Gastroesophageal sphincter (tissue), 3 donors: ENCODE measurements at regions not wholly inside any gene's neighbourhood (a gene's known extent, or its start where the extent isn't known, plus 50 kb on each side); places are given as distances from the start of the nearest gene placed in this dataset.
"Not testable (repeated sequence)": the region's sequence is repeated elsewhere in the genome, so short reads cannot be mapped to it uniquely, and the experiment has no call there.

Experiments
- CTCF ChIP-seq, 4 experiments: fragments of 200-600 bp in 2 of 4; fragments of 450-650 bp in 2 of 4; sonication (generic) in 1 of 4; IDR thresholded peaks; one replicate each; pipeline ENCODE4 v1.5.1; 2017 to 2019; ENCODE audit warnings: antibody characterized with exemption in 4 of 4, mild to moderate bottlenecking in 2 of 4, moderate library complexity in 2 of 4
- POLR2A ChIP-seq, 2 donors: fragments of 450-650 bp; IDR thresholded peaks; one replicate each; pipeline ENCODE4 v1.6.1; 2017; ENCODE audit warnings: antibody characterized with exemption in 2 of 2, mild to moderate bottlenecking in 2 of 2, moderate library complexity in 1 of 2

DNA sequence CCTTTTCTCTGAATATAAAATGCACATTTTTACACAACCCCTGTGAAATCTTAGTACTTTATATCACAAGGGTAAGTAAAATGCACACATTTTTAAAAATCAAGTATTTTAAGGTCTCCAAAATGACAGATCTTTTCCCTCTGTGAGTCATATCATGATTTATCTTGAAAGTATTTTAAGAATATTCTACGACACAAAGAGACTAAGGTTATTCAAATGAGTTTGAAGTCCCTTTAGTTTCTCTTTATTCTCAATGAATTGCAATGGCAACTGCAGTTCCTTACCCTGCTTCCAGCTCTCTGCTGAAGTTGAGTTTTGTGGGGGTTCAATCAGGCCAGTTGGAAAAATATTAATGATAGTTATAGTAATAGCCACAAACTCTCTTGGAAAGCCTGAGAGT is 196.1 kb downstream of the SPATA31A6 start:
- not testable (repeated sequence) for TF ChIP-seq CTCF, POLR2A (IDR thresholded peaks at IDR 0.05)
